SK-N-SH treated with all-trans-retinoic acid at 6 μM for 48 hours (cell line): ENCODE measurements at regions not wholly inside any gene's neighbourhood (a gene's known extent, or its start where the extent isn't known, plus 50 kb on each side); places are given as distances from the start of the nearest gene placed in this dataset.

ENCODE experiments used
- ATAC-seq: fragments of 200-7000 bp; cut with Tn5 transposase; 3 replicates; pipeline ENCODE4 v1.9.1; 2020; ENCODE audit warnings: mild to moderate bottlenecking, moderate library complexity
- ARNTL ChIP-seq: fragments of 450-650 bp; formaldehyde crosslinking; IDR thresholded peaks from 2 replicates; pipeline ENCODE4 v1.5.0; 2020; ENCODE audit warnings: low read depth, mild to moderate bottlenecking, moderate library complexity, borderline replicate concordance
- CSDC2 ChIP-seq: fragments of 250-450 bp; sonication (Bioruptor Pico); IDR thresholded peaks from 2 replicates; pipeline ENCODE4 v1.5.0; 2020; ENCODE audit warnings: mild to moderate bottlenecking, moderate library complexity
- CSRNP3 ChIP-seq: fragments of 250-450 bp; sonication (Bioruptor Pico); IDR thresholded peaks from 2 replicates; pipeline ENCODE4 v1.5.1; 2021; ENCODE audit warnings: mild to moderate bottlenecking, moderate library complexity
- GLIS3 ChIP-seq: fragments of 250-450 bp; sonication (Bioruptor Pico); IDR thresholded peaks from 2 replicates; pipeline ENCODE4 v1.5.0; 2020; ENCODE audit warnings: mild to moderate bottlenecking, moderate library complexity
- ISL1 ChIP-seq: fragments of 250-450 bp; sonication (Bioruptor Pico); IDR thresholded peaks from 2 replicates; pipeline ENCODE4 v2.1.2; 2022; ENCODE audit warnings: mild to moderate bottlenecking, moderate library complexity
- PATZ1 ChIP-seq: fragments of 250-450 bp; sonication (Bioruptor Pico); IDR thresholded peaks from 2 replicates; pipeline ENCODE4 v1.8.0; 2020; ENCODE audit warnings: mild to moderate bottlenecking, moderate library complexity, borderline replicate concordance
- POU6F1 ChIP-seq: fragments of 250-450 bp; sonication (Bioruptor Pico); IDR thresholded peaks from 2 replicates; pipeline ENCODE4 v1.8.0; 2021; ENCODE audit warnings: low read depth, mild to moderate bottlenecking, moderate library complexity, borderline replicate concordance
- PPARA ChIP-seq: fragments of 250-450 bp; sonication (Bioruptor Pico); IDR thresholded peaks from 2 replicates; pipeline ENCODE4 v1.5.0; 2020; ENCODE audit warnings: mild to moderate bottlenecking, borderline replicate concordance
- RARB ChIP-seq: fragments of 250-450 bp; sonication (Bioruptor Pico); IDR thresholded peaks from 2 replicates; pipeline ENCODE4 v1.8.0; 2021; ENCODE audit warnings: mild to moderate bottlenecking, moderate library complexity
- TCF4 ChIP-seq: fragments of 250-450 bp; sonication (Bioruptor Pico); IDR thresholded peaks from 2 replicates; pipeline ENCODE4 v1.8.0; 2021; ENCODE audit warnings: mild to moderate bottlenecking, moderate library complexity, borderline replicate concordance
- ZFP30 ChIP-seq: fragments of 450-650 bp; formaldehyde crosslinking; IDR thresholded peaks from 2 replicates; pipeline ENCODE4 v1.5.0; 2022; ENCODE audit warnings: mild to moderate bottlenecking, moderate library complexity
- TF ChIP-seq, protein P1 (sequence below): fragments of 250-450 bp; sonication (Bioruptor Pico); IDR thresholded peaks from 2 replicates; pipeline ENCODE4 v1.5.1; 2020; ENCODE audit warnings: low read depth, mild to moderate bottlenecking, moderate library complexity
- TF ChIP-seq, protein P2 (sequence below): fragments of 250-450 bp; sonication (Bioruptor Pico); IDR thresholded peaks from 2 replicates; pipeline ENCODE4 v1.5.0; 2020; ENCODE audit warnings: mild to moderate bottlenecking, moderate library complexity

DNA sequence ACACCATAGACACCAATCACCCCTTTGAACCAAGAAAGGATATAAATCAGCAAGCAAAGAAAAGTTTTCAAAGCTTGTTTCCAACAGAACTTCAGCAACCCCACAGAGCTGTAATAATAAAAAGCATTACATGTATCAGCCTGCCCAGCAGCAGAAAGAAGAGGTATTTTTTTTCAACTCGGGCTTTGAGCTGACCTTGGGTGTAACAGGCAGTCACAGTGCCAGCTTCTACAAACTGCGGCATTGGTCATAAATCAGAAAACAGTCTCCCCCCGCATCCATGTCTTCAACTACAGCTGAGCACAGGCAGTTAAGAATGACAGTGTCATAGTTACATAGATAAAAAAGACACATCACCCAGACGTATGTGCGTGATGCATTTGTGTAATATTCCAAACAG, 671.0 kb upstream of the SLITRK1 start:
- TF ChIP-seq PPARA (no peak), GLIS3 (CRISPR knock-in tag) (no peak), POU6F1 (CRISPR knock-in tag) (no peak)
- ATAC-seq: no peak

GRCh38 chr13:84543962-84544361, 661.7 kb upstream of the SLITRK1 start:
- TF ChIP-seq ZFP30 (no peak), CSRNP3 (CRISPR knock-in tag) (no peak), PATZ1 (CRISPR knock-in tag) (no peak)
- TF ChIP-seq, protein P1, sequence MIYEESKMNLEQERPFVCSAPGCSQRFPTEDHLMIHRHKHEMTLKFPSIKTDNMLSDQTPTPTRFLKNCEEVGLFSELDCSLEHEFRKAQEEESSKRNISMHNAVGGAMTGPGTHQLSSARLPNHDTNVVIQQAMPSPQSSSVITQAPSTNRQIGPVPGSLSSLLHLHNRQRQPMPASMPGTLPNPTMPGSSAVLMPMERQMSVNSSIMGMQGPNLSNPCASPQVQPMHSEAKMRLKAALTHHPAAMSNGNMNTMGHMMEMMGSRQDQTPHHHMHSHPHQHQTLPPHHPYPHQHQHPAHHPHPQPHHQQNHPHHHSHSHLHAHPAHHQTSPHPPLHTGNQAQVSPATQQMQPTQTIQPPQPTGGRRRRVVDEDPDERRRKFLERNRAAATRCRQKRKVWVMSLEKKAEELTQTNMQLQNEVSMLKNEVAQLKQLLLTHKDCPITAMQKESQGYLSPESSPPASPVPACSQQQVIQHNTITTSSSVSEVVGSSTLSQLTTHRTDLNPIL (CRISPR knock-in tag): no peak
- TF ChIP-seq, all 23 proteins: peak for 0
- ATAC-seq: no peak

GRCh38 chr13:84542348-84542747, 660.1 kb upstream of the SLITRK1 start:
- ATAC-seq: no peak
- TF ChIP-seq, protein P2, sequence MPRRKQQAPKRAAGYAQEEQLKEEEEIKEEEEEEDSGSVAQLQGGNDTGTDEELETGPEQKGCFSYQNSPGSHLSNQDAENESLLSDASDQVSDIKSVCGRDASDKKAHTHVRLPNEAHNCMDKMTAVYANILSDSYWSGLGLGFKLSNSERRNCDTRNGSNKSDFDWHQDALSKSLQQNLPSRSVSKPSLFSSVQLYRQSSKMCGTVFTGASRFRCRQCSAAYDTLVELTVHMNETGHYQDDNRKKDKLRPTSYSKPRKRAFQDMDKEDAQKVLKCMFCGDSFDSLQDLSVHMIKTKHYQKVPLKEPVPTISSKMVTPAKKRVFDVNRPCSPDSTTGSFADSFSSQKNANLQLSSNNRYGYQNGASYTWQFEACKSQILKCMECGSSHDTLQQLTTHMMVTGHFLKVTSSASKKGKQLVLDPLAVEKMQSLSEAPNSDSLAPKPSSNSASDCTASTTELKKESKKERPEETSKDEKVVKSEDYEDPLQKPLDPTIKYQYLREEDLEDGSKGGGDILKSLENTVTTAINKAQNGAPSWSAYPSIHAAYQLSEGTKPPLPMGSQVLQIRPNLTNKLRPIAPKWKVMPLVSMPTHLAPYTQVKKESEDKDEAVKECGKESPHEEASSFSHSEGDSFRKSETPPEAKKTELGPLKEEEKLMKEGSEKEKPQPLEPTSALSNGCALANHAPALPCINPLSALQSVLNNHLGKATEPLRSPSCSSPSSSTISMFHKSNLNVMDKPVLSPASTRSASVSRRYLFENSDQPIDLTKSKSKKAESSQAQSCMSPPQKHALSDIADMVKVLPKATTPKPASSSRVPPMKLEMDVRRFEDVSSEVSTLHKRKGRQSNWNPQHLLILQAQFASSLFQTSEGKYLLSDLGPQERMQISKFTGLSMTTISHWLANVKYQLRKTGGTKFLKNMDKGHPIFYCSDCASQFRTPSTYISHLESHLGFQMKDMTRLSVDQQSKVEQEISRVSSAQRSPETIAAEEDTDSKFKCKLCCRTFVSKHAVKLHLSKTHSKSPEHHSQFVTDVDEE: no peak
- TF ChIP-seq CSDC2: no peak
- no peak for TF ChIP-seq ARNTL (CRISPR knock-in tag)
- TF ChIP-seq CSRNP3 (CRISPR knock-in tag): no peak
- TF ChIP-seq POU6F1 (CRISPR knock-in tag): no peak
- TF ChIP-seq TCF4: no peak
- TF ChIP-seq PATZ1 (CRISPR knock-in tag): no peak
- no peak for TF ChIP-seq ISL1 (CRISPR knock-in tag)
- no peak for TF ChIP-seq RARB (CRISPR knock-in tag)
- TF ChIP-seq ZFP30: no peak
